ENCODE measurements at regions not wholly inside any gene's neighbourhood (a gene's known extent, or its start where the extent isn't known, plus 50 kb on each side); places are given as distances from the start of the nearest gene placed in this dataset.

DNA sequence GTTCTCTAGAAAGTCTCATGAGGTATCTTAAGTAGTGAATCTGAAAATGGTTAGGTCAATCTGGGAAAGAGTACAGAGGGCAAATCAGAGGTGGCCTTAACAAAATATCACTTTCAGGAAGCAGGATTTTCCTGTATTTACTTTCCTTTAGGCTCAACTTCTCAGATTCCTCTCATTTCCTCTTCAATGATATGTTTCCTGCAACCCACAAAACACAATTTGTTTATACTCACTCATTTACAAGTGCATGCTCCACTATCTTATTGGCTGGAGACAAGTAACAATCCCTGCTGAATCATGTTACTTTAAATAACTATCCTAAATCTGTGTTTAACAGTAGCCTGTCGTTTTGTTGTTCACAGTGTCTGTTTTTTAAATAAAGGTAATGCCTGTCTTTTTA, 228.1 kb downstream of the DSC3 start:
- TF ChIP-seq GATA2 (IDR thresholded peaks at IDR 0.05; ENCODE audit: low read depth, low read length) (no peak), GATA3 (IDR thresholded peaks at IDR 0.05; ENCODE audit: low read depth, low read length) (no peak)

Measured in SH-SY5Y (cell line).